K562 (cell line): ENCODE measurements at regions not wholly inside any gene's neighbourhood (a gene's known extent, or its start where the extent isn't known, plus 50 kb on each side); places are given as distances from the start of the nearest gene placed in this dataset.

Experiments used
- ATAC-seq: fragments of 200-7000 bp; cut with Tn5 transposase; 3 replicates; pipeline ENCODE4 v1.9.1; 2020; ENCODE audit warnings: moderate library complexity
- BruUV-seq: library from RNA; stranded (reverse); fragments of 400-500 nt; replicated peaks from 2 replicates; lab custom pipeline; 2021; lab: Mats Ljungman, UMichigan
- CTCF ChIA-PET: fragments of 300-600 bp; formaldehyde crosslinking; extraction: SDS; loops from one replicate; lab custom pipeline; 2021; ENCODE audit warnings: low intra/inter-chr PET ratio; lab: Yijun Ruan, JAX
- POLR2A ChIA-PET: fragments of 300-600, 350-650 bp; sonication (Branson Sonifier 250); formaldehyde crosslinking; extraction: SDS; loops from one replicate; lab custom pipeline; 2021; ENCODE audit warnings: antibody characterized with exemption, inconsistent platforms; lab: Yijun Ruan, JAX
- DNase-seq, 4 experiments: peaks; one replicate each; pipeline versions ENCODE4 v3.0.0 to v3.0.0-alpha.2; 2011 to 2018; ENCODE audit warnings: low spot score in 3 of 4, mixed read lengths in 3 of 4; ENCODE audit errors: extremely low read depth in 1 of 4
- FAIRE-seq: peaks from 2 replicates; lab custom pipeline; 2011; peaks lifted over from hg19 to GRCh38; lab: Jason Lieb, UNC
- H2AFZ ChIP-seq: 2 replicates; pipeline ENCODE4 v1.6.0; 2011; ENCODE audit warnings: low read depth, low read length, control low read depth, inconsistent platforms
- H3K27ac ChIP-seq: fragments of 200-600 bp; 3 replicates; pipeline ENCODE4 v1.8.0; 2011; ENCODE audit warnings: low read depth, mild to moderate bottlenecking, control low read depth, inconsistent platforms, low read length, moderate library complexity, mixed read lengths; ENCODE audit errors: extremely low read depth
- H3K27me3 ChIP-seq, 2 experiments: fragments of 300-600 bp in 1 of 2; 2 replicates in 1 of 2; 3 replicates in 1 of 2; pipeline versions ENCODE4 v1.6.0 to v1.8.0; 2011; ENCODE audit warnings: inconsistent platforms in 2 of 2, low read length in 2 of 2, mild to moderate bottlenecking in 1 of 2, mixed read lengths in 1 of 2, moderate library complexity in 1 of 2; ENCODE audit not compliant: control insufficient read depth in 2 of 2, insufficient read depth in 2 of 2
- H3K36me3 ChIP-seq: fragments of 300-600 bp; 3 replicates; pipeline ENCODE4 v1.8.0; 2011; ENCODE audit warnings: mild to moderate bottlenecking, low read length, inconsistent platforms; ENCODE audit not compliant: control insufficient read depth, insufficient read depth
- H3K4me1 ChIP-seq, 2 experiments: fragments of 200-600 bp in 1 of 2; replicated peaks in 1 of 2; 2 replicates in 1 of 2; 3 replicates in 1 of 2; pipeline versions ENCODE4 v1.5.1 to v1.8.0; 2011; ENCODE audit warnings: inconsistent platforms in 2 of 2, low read length in 2 of 2, mild to moderate bottlenecking in 1 of 2, mixed read lengths in 1 of 2, moderate library complexity in 1 of 2; ENCODE audit not compliant: control insufficient read depth in 2 of 2, insufficient read depth in 2 of 2
- H3K4me2 ChIP-seq: 2 replicates; pipeline ENCODE4 v1.6.1; 2011; ENCODE audit warnings: low read length, control low read depth, inconsistent platforms, mixed read lengths; ENCODE audit not compliant: insufficient read depth
- H3K4me3 ChIP-seq: fragments of 200-600 bp; sonication (generic), shearing (Covaris generic); 2 replicates; pipeline ENCODE4 v1.5.1; 2016; ENCODE audit warnings: control low read depth, inconsistent platforms
- H3K79me2 ChIP-seq: fragments of 200-600 bp; 3 replicates; pipeline ENCODE4 v1.8.0; 2011; ENCODE audit warnings: low read length, inconsistent platforms; ENCODE audit not compliant: control insufficient read depth, insufficient read depth
- H3K9ac ChIP-seq, 2 experiments: 2 replicates each; pipeline versions ENCODE4 v1.6.0 to v1.6.1; 2011; ENCODE audit warnings: low read depth in 2 of 2, low read length in 2 of 2, control low read depth in 1 of 2, inconsistent platforms in 1 of 2, mild to moderate bottlenecking in 1 of 2, mixed read lengths in 1 of 2; ENCODE audit not compliant: insufficient read depth in 1 of 2
- H3K9me1 ChIP-seq: one replicate; pipeline ENCODE4 v1.6.0; 2011; ENCODE audit warnings: inconsistent platforms, mild to moderate bottlenecking, low read length, moderate library complexity; ENCODE audit not compliant: control insufficient read depth, insufficient read depth
- H3K9me3 ChIP-seq: replicated peaks from 2 replicates; pipeline ENCODE4 v1.5.1; 2011; ENCODE audit warnings: low read depth, low read length, inconsistent platforms; ENCODE audit not compliant: control insufficient read depth, insufficient read depth
- H4K20me1 ChIP-seq: replicated peaks from 2 replicates; pipeline ENCODE4 v1.6.1; 2011; ENCODE audit warnings: low read length, inconsistent platforms, mixed read lengths; ENCODE audit not compliant: control insufficient read depth, insufficient read depth
- E2F6 ChIP-seq, 2 experiments: IDR thresholded peaks; 2 replicates each; pipeline ENCODE4 v1.6.1; 2011; ENCODE audit warnings: borderline replicate concordance in 1 of 2, control low read depth in 1 of 2, low read depth in 1 of 2, low read length in 1 of 2, mild to moderate bottlenecking in 1 of 2, mixed read lengths in 1 of 2, moderate library complexity in 1 of 2; ENCODE audit not compliant: insufficient read depth in 1 of 2, insufficient read length in 1 of 2, poor library complexity in 1 of 2, severe bottlenecking in 1 of 2; ENCODE audit errors: extremely low read depth in 1 of 2
- GABPB2 ChIP-seq: fragments of 250-450 bp; sonication (Bioruptor Pico); conservative IDR thresholded peaks from 2 replicates; pipeline ENCODE4 v1.5.1; 2021; ENCODE audit warnings: mild to moderate bottlenecking
- HBP1 ChIP-seq: fragments of 450-650 bp; formaldehyde crosslinking; IDR thresholded peaks from 2 replicates; pipeline ENCODE4 v1.4.0; 2022; ENCODE audit warnings: missing genetic modification characterization
- MED1 ChIP-seq: sonication (generic); formaldehyde crosslinking; IDR thresholded peaks from 2 replicates; pipeline ENCODE4 v1.8.1; 2023; ENCODE audit warnings: missing genetic modification reagents, borderline replicate concordance
- ZBTB8A ChIP-seq: fragments of 450-650 bp; IDR thresholded peaks from 2 replicates; pipeline ENCODE4 v1.6.1; 2018; ENCODE audit warnings: mild to moderate bottlenecking, moderate library complexity; ENCODE audit not compliant: partially characterized antibody
- ZNF23 ChIP-seq: fragments of 250-450 bp; sonication (Bioruptor Pico); IDR thresholded peaks from 2 replicates; pipeline ENCODE4 v1.4.0; 2020; ENCODE audit warnings: mild to moderate bottlenecking
- WGBS: fragments of 100-300 bp; shearing (Covaris generic); methylation state at CpG from one replicate; pipeline ENCODE4 v1.1.6; 2016; ENCODE audit warnings: low coverage, mixed read lengths; ENCODE audit not compliant: insufficient coverage; ENCODE audit errors: missing lambda C conversion rate; 5-methylcytosine and 5-hydroxymethylcytosine counted together
- in situ Hi-C: fragments of 300-500 bp; cut with MboI; formaldehyde crosslinking; loops from 4 replicates; pipeline ENCODE4 v1.15.0; 2018; ENCODE audit warnings: inconsistent platforms, mixed read lengths
- intact Hi-C: fragments of 100-400 bp; cut with micrococcal nuclease; formaldehyde crosslinking; loops from 2 replicates; pipeline ENCODE4 v1.14.2; 2022

GRCh38 chr4:124428648-124429047, 283.9 kb downstream of the ANKRD50 start (continued):
- TF ChIP-seq HBP1 (CRISPR knock-in tag) = no peak
- TF ChIP-seq, all 486 proteins: peak for 0

GRCh38 chr4:124429746-124430250, 282.7 kb downstream of the ANKRD50 start:
- no peak overlapping the region for H3K4me2 ChIP-seq

More at GRCh38 chr4:124429746-124430250, 282.7 kb downstream of the ANKRD50 start:
- Histone ChIP-seq H3K4me1 (no peaks in the 10 kb centered on the region), H3K9me1 (no peaks in the 10 kb centered on the region), H2AFZ (no peak overlapping the region), H3K9me3 (no peaks in the 10 kb centered on the region), H3K9ac (no peak overlapping the region), H3K36me3 (no peaks in the 10 kb centered on the region), H3K79me2 (no peaks in the 10 kb centered on the region), H3K27ac (no peak overlapping the region), H3K27me3 (no peaks in the 10 kb centered on the region), H4K20me1 (no peaks in the 10 kb centered on the region), H3K4me3 (no peak overlapping the region)
- in situ Hi-C loops = no loop called here
- ChIA-PET POLR2A (no interaction called here), CTCF (no interaction called here)
- no peak for DNase-seq
- intact Hi-C loops = no loop called here
- TF ChIP-seq GABPB2 (CRISPR knock-in tag) (no peak), MED1 (CRISPR knock-in tag) (no peak), E2F6 (IDR thresholded peaks at IDR 0.05; ENCODE audit: borderline replicate concordance in 1 of 2, extremely low read depth in 1 of 2, insufficient read depth in 1 of 2, insufficient read length in 1 of 2, low read depth in 1 of 2, low read length in 1 of 2, poor library complexity in 1 of 2, severe bottlenecking in 1 of 2) (no peak), ZNF23 (no peak), ZBTB8A (no peak)
- FAIRE-seq = no peak
- ATAC-seq = no peak
- BruUV-seq = no TSS peak
- whole genome bisulfite sequencing = 0% methylated on average over 2 of the region's 2 CpGs
